Esophagus squamous epithelium (tissue), 4 donors: ENCODE measurements at regions not wholly inside any gene's neighbourhood (a gene's known extent, or its start where the extent isn't known, plus 50 kb on each side); places are given as distances from the start of the nearest gene placed in this dataset.

Source experiments
- POLR2A ChIP-seq, 4 donors: fragments of 450-650 bp; IDR thresholded peaks; one replicate each; pipeline ENCODE4 v1.6.1; 2017; ENCODE audit warnings: antibody characterized with exemption in 4 of 4, mild to moderate bottlenecking in 4 of 4, moderate library complexity in 3 of 4
- TF ChIP-seq, protein P1 (sequence below), 6 experiments: fragments of 450-650 bp in 4 of 6; fragments of 200-600 bp in 2 of 6; sonication (generic) in 2 of 6; IDR thresholded peaks; one replicate each; pipeline ENCODE4 v1.5.1; 2016 to 2019; ENCODE audit warnings: antibody characterized with exemption in 6 of 6, mild to moderate bottlenecking in 4 of 6, moderate library complexity in 4 of 6

GRCh38 chr13:57527114-57527735, 104.3 kb upstream of the PCDH17 start:
- TF ChIP-seq, protein P1, sequence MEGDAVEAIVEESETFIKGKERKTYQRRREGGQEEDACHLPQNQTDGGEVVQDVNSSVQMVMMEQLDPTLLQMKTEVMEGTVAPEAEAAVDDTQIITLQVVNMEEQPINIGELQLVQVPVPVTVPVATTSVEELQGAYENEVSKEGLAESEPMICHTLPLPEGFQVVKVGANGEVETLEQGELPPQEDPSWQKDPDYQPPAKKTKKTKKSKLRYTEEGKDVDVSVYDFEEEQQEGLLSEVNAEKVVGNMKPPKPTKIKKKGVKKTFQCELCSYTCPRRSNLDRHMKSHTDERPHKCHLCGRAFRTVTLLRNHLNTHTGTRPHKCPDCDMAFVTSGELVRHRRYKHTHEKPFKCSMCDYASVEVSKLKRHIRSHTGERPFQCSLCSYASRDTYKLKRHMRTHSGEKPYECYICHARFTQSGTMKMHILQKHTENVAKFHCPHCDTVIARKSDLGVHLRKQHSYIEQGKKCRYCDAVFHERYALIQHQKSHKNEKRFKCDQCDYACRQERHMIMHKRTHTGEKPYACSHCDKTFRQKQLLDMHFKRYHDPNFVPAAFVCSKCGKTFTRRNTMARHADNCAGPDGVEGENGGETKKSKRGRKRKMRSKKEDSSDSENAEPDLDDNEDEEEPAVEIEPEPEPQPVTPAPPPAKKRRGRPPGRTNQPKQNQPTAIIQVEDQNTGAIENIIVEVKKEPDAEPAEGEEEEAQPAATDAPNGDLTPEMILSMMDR (IDR thresholded peaks at IDR 0.05): no peak
- TF ChIP-seq POLR2A (IDR thresholded peaks at IDR 0.05): no peak
